HG03571 (cell line): ENCODE measurements at regions not wholly inside any gene's neighbourhood (a gene's known extent, or its start where the extent isn't known, plus 50 kb on each side); places are given as distances from the start of the nearest gene placed in this dataset.
"Not testable (repeated sequence)": the region's sequence is repeated elsewhere in the genome, so short reads cannot be mapped to it uniquely, and the experiment has no call there.

Experiments
- ATAC-seq: cut with Tn5 transposase; IDR thresholded peaks from one replicate; pipeline ENCODE4 v1.9.1; 2021; ENCODE audit not compliant: unreplicated experiment

GRCh38 chr2:51859260-51859659 is 827.3 kb upstream of the NRXN1 start:
- ATAC-seq = no peak

GRCh38 chr2:51855683-51856082 is 823.8 kb upstream of the NRXN1 start:
- ATAC-seq = no peak

- ATAC-seq = no peak
These were observed 814.9 kb upstream of the NRXN1 start for GRCh38 chr2:51846796-51847195.

- no peak for ATAC-seq
These were observed 814.1 kb upstream of the NRXN1 start for GRCh38 chr2:51846018-51846417.

GRCh38 chr2:51844596-51844995 is 812.7 kb upstream of the NRXN1 start:
- no peak for ATAC-seq

- no peak for ATAC-seq
These were observed 797.5 kb upstream of the NRXN1 start for GRCh38 chr2:51829477-51829876.

GRCh38 chr2:51825823-51826222 is 793.9 kb upstream of the NRXN1 start:
- no peak for ATAC-seq

GRCh38 chr2:51813247-51813646 is 781.3 kb upstream of the NRXN1 start:
- ATAC-seq = no peak

GRCh38 chr2:51812138-51812866 is 780.4 kb upstream of the NRXN1 start:
- no peak for ATAC-seq

- ATAC-seq = no peak
These were observed 778.3 kb upstream of the NRXN1 start for GRCh38 chr2:51810197-51810596.

- no peak for ATAC-seq
These were observed 775.3 kb upstream of the NRXN1 start for GRCh38 chr2:51807229-51807628.

GRCh38 chr2:51795248-51795888 is 763.4 kb upstream of the NRXN1 start:
- no peak for ATAC-seq

- no peak for ATAC-seq
These were observed 759.6 kb upstream of the NRXN1 start for GRCh38 chr2:51791496-51791895.

- no peak for ATAC-seq
These were observed 758.9 kb upstream of the NRXN1 start for GRCh38 chr2:51790854-51791253.

- ATAC-seq = no peak
These were observed 758.0 kb upstream of the NRXN1 start for GRCh38 chr2:51789918-51790317.

GRCh38 chr2:51782921-51783765 is 751.2 kb upstream of the NRXN1 start:
- ATAC-seq = no peak

- no peak for ATAC-seq
These were observed 749.8 kb upstream of the NRXN1 start for GRCh38 chr2:51781691-51782090.

- ATAC-seq = no peak
These were observed 748.4 kb upstream of the NRXN1 start for GRCh38 chr2:51780353-51780752.

- ATAC-seq = not testable (repeated sequence)
These were observed 747.8 kb upstream of the NRXN1 start for GRCh38 chr2:51779723-51780122.

- ATAC-seq = no peak
These were observed 746.9 kb upstream of the NRXN1 start for GRCh38 chr2:51778806-51779205.

GRCh38 chr2:51774606-51775005 is 742.7 kb upstream of the NRXN1 start:
- ATAC-seq = not testable (repeated sequence)

GRCh38 chr2:51760441-51760840 is 728.5 kb upstream of the NRXN1 start:
- ATAC-seq = no peak
